ENCODE measurements at regions not wholly inside any gene's neighbourhood (a gene's known extent, or its start where the extent isn't known, plus 50 kb on each side); places are given as distances from the start of the nearest gene placed in this dataset.

DNA sequence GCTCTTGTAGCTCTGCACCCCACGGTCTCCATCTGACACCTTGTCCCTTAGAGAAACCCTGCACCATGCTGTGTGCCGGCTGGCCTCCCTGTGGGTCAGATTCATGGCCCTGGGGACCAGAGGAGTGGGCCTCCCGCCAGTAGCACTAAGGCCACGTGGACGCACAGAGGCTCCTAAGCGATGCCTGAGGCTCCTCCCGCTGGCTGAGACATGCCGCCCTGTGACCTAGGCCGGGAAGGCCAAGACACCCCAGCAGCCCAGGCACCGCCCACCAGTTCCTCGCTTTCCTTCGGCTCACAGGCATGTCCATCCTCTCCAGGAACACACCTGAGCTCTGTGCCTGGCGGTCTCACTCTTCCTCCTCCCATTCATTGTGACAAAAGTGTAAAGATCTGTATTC is 311.0 kb downstream of the THBS2 start:
- Mint-ChIP-seq H3K4me3 (ENCODE audit: unreplicated experiment) (no peak overlapping the region), H3K27ac (ENCODE audit: unreplicated experiment) (no peak overlapping the region), H3K4me1 (ENCODE audit: low read depth, unreplicated experiment) (peaks cover 3% of the 10 kb centered on the region)

DNA sequence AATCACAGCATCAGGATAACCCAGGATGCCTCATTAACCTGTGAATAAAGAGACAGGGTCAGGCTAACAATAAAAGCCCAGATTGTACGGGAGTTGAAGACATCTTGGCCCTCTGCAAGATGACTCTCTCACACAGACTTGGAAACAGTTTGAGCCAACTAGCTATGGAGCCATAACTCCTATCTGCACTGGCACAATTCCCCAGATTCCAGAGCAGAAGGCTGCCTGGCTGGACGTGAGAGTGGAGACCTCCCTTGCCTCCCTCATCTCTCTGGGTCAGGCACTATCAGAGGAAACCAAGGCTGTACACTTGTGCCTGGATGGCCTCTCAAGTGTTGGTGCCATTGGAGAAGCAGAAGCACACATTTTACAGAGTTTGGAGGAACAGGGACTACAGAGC is 312.6 kb downstream of the THBS2 start:
- no peaks in the 10 kb centered on the region for H3K36me3 Mint-ChIP-seq (ENCODE audit: unreplicated experiment)

More for the DNA sequence above, 311.0 kb downstream of the THBS2 start:
- H3K9me3 Mint-ChIP-seq (ENCODE audit: unreplicated experiment), result no peaks in the 10 kb centered on the region
- peaks cover 4% of the 10 kb centered on the region for H3K27me3 Mint-ChIP-seq (ENCODE audit: unreplicated experiment)
- H3K36me3 Mint-ChIP-seq (ENCODE audit: unreplicated experiment), result no peaks in the 10 kb centered on the region
- no peak for DNase-seq
- TF ChIP-seq, protein P1, sequence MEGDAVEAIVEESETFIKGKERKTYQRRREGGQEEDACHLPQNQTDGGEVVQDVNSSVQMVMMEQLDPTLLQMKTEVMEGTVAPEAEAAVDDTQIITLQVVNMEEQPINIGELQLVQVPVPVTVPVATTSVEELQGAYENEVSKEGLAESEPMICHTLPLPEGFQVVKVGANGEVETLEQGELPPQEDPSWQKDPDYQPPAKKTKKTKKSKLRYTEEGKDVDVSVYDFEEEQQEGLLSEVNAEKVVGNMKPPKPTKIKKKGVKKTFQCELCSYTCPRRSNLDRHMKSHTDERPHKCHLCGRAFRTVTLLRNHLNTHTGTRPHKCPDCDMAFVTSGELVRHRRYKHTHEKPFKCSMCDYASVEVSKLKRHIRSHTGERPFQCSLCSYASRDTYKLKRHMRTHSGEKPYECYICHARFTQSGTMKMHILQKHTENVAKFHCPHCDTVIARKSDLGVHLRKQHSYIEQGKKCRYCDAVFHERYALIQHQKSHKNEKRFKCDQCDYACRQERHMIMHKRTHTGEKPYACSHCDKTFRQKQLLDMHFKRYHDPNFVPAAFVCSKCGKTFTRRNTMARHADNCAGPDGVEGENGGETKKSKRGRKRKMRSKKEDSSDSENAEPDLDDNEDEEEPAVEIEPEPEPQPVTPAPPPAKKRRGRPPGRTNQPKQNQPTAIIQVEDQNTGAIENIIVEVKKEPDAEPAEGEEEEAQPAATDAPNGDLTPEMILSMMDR (IDR thresholded peaks at IDR 0.05; ENCODE audit: partially characterized antibody, unreplicated experiment), result no peak

DNA sequence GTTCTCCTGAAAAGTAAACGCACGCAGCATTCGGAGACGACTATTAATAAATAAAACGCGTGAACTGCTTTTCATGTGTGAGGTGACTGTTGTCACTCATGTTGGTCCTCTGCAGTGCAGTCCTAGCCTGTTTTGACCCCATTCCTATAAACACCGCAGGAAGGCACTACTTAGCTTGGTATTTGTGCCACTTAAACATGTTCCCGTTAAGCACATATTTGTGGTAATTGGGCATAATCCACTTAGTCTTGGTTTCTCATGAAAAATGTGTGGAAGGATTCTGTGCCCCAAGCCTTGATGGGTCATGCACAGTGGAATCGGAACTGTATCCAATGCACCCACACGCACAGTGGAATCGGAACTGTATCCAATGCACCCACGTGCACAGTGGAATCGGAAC is 313.9 kb downstream of the THBS2 start:
- Mint-ChIP-seq H3K27ac (ENCODE audit: unreplicated experiment) (no peak overlapping the region), H3K27me3 (ENCODE audit: unreplicated experiment) (peaks cover 4% of the 10 kb centered on the region), H3K9me3 (ENCODE audit: unreplicated experiment) (no peaks in the 10 kb centered on the region), H3K36me3 (ENCODE audit: unreplicated experiment) (no peaks in the 10 kb centered on the region), H3K4me1 (ENCODE audit: low read depth, unreplicated experiment) (peaks cover 3% of the 10 kb centered on the region), H3K4me3 (ENCODE audit: unreplicated experiment) (no peak overlapping the region)
- no peak for DNase-seq
- TF ChIP-seq, protein P1 (IDR thresholded peaks at IDR 0.05; ENCODE audit: partially characterized antibody, unreplicated experiment), result no peak

More for the DNA sequence above, 312.6 kb downstream of the THBS2 start:
- Mint-ChIP-seq H3K4me1 (ENCODE audit: low read depth, unreplicated experiment) (peaks cover 3% of the 10 kb centered on the region), H3K4me3 (ENCODE audit: unreplicated experiment) (no peak overlapping the region), H3K27me3 (ENCODE audit: unreplicated experiment) (peaks cover 4% of the 10 kb centered on the region), H3K9me3 (ENCODE audit: unreplicated experiment) (no peaks in the 10 kb centered on the region), H3K27ac (ENCODE audit: unreplicated experiment) (no peak overlapping the region)
- TF ChIP-seq, protein P1 (IDR thresholded peaks at IDR 0.05; ENCODE audit: partially characterized antibody, unreplicated experiment), result no peak
- no peak for DNase-seq

GRCh38 chr6:168939041-168939440 is 314.6 kb downstream of the THBS2 start:
- Mint-ChIP-seq H3K27ac (ENCODE audit: unreplicated experiment) (no peak overlapping the region), H3K27me3 (ENCODE audit: unreplicated experiment) (peaks cover 4% of the 10 kb centered on the region), H3K9me3 (ENCODE audit: unreplicated experiment) (no peaks in the 10 kb centered on the region), H3K4me3 (ENCODE audit: unreplicated experiment) (no peak overlapping the region), H3K4me1 (ENCODE audit: low read depth, unreplicated experiment) (peaks cover 3% of the 10 kb centered on the region), H3K36me3 (ENCODE audit: unreplicated experiment) (no peaks in the 10 kb centered on the region)
- TF ChIP-seq, protein P1 (IDR thresholded peaks at IDR 0.05; ENCODE audit: partially characterized antibody, unreplicated experiment), result no peak
- no peak for DNase-seq

DNA sequence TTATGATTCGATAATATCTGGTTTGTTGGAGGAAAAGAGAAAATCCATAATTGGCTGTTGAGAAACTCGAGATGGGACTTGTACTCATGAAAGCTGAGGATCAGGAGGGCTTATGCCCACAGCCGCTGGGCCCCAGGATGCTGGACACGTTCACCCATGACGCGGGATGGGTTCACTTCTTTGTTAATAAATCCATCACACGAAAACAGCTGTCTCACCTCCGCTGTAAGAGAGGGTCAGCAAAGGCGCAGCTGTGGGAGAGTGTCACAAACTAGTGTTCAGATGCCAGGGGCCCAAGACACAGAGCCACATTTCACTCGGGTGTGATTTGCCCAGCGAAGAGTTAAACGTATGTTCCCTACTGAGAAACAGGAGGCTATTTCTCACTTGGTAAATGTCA is 315.1 kb downstream of the THBS2 start:
- no peak overlapping the region for H3K4me3 Mint-ChIP-seq (ENCODE audit: unreplicated experiment)
- H3K36me3 Mint-ChIP-seq (ENCODE audit: unreplicated experiment), result no peaks in the 10 kb centered on the region
- no peaks in the 10 kb centered on the region for H3K9me3 Mint-ChIP-seq (ENCODE audit: unreplicated experiment)
- no peak overlapping the region for H3K27ac Mint-ChIP-seq (ENCODE audit: unreplicated experiment)
- peaks cover 4% of the 10 kb centered on the region for H3K27me3 Mint-ChIP-seq (ENCODE audit: unreplicated experiment)
- H3K4me1 Mint-ChIP-seq (ENCODE audit: low read depth, unreplicated experiment), result peaks cover 3% of the 10 kb centered on the region
- DNase-seq, result no peak
- TF ChIP-seq, protein P1 (IDR thresholded peaks at IDR 0.05; ENCODE audit: partially characterized antibody, unreplicated experiment), result no peak
